ENCODE measurements at regions not wholly inside any gene's neighbourhood (a gene's known extent, or its start where the extent isn't known, plus 50 kb on each side); places are given as distances from the start of the nearest gene placed in this dataset.
"Not testable (repeated sequence)": the region's sequence is repeated elsewhere in the genome, so short reads cannot be mapped to it uniquely, and the experiment has no call there.

DNA sequence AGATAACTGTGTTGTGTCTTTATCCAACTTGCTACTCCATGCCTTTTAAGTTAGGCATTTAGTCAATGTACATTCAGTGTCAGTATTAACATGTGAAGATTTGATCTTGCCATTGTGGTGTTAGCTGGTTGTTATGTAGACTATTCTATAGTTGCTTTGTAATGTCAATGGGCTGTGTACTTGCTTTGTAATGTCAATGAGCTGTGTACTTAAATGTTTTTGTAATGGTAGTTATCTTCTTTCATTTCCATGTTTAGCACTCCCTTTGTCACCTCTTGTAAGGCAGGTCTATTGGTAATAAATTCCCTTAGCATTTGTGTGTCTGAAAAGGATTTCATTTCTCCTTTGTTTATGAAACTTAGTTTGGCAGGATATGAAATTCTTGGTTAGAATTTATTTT, 53.4 kb downstream of the MC4R start:
- no peak for DNase-seq (ENCODE audit: low read depth in 2 of 2)

DNA sequence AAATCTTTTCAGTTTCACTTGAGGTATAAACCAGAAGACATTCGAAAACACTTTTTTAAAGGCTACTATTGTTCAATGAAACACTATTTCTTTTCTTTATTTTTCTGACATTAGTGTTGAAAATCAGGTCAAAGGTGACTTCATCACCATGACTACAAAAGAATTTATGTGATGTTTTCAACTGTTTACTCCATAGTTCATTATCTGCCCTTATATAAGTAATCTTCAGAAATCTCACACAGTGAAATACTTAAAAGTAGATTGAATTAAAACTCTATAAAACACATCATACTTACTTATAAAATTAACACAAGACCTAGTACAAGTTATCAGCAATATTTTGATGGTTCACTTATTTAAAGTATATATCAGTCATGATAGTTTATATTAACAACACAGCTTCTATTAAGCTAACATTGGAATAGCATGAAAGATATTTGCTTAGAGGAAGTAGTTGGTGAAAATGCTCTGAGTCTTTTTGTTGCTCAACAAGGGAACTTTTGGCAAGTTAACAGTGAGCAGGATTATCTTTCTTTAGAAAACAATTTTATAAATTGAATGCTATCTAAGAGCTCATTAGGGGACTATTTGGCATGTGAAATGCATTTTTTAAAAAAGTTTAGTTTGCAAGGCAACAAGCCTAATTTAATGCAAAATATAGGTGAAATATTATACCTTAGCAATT, 60.8 kb downstream of the MC4R start:
- DNase-seq (ENCODE audit: low read depth in 2 of 2): no peak

DNA sequence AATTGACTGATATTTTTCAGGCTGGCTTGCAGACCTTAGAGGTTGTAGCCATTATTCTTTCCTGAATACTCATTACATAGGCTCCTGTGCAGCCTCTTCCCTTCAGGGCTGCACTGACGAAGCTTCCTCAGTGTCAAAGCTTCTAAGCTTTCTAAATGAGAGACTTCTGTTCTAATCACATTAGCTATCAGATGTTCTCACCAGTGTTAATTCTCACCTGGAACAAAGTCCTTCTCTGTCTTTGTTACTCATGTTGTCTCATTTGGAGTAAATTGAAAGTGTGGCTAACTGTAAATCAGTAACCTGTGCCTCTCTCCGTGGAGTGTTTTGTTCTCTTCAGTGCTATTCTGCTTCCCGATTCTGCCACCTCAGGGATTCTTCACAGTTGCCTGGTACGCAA, 76.9 kb downstream of the MC4R start:
- no peak for DNase-seq (ENCODE audit: low read depth in 2 of 2)

DNA sequence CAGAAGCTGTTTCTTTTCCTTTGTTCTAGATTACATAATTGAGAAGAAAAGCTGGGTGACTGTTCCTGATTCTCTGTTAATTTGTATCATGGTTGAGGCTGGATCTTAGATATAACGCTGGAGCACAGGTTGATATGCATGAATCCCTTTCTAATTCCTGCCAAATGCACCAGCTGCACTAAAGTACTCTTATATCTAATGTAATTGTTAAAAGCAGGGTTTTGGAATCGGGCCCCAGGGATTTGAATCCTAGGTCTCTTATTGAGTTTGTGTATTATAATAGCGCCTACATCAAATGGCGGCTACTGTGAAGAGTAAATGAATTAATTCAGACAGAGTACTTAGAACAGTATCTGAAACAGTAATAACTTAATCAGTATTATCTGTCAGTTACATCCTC, 80.4 kb downstream of the MC4R start:
- DNase-seq (ENCODE audit: low read depth in 2 of 2): no peak

DNA sequence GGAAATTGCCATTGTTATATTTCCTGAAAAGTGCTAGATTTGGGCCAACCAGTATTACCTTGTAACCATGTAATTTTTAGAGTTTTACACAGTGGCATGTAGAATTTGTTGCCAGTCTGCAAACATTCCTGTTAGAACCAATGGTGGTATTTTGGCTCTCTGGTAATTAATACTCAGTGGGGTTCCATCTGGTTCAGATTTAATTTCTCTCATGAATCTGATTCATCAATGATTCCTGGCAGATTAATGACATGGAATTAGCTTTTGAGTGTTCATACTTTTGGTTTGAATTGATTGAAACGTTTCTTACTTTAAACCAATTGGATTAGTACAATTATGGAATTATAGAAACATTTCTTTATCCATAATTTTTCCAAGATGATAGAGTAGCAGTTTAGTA, 93.2 kb downstream of the MC4R start:
- DNase-seq (ENCODE audit: low read depth in 2 of 2): no peak

DNA sequence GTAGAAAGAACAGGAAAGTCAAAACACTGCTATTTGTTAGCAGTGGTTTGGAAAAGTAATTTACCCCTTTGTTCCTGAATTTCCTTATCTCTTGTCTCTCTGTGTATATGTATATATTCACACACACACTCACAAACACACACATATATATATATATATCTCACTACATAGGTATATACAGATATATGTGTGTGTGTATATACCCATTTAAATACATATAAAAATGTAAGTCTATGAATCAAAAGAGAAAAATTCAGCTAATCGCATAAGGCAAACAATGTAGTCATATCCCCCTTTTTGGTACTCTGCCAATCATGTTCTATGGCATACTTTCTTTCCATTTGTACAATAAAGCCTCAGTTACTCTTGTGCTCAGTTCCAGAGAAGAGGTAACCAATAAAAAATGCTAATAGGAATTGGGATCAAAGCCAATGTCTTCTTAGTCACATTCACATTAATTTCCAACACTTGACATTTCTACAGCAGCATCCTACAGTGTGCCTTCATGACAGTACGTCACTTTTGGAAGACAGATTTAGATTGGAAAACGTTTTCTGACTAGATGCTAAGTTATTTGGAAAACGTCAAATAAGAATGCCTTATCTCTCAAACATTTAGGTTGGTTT, 94.6 kb downstream of the MC4R start:
- DNase-seq (ENCODE audit: low read depth in 2 of 2): no peak

DNA sequence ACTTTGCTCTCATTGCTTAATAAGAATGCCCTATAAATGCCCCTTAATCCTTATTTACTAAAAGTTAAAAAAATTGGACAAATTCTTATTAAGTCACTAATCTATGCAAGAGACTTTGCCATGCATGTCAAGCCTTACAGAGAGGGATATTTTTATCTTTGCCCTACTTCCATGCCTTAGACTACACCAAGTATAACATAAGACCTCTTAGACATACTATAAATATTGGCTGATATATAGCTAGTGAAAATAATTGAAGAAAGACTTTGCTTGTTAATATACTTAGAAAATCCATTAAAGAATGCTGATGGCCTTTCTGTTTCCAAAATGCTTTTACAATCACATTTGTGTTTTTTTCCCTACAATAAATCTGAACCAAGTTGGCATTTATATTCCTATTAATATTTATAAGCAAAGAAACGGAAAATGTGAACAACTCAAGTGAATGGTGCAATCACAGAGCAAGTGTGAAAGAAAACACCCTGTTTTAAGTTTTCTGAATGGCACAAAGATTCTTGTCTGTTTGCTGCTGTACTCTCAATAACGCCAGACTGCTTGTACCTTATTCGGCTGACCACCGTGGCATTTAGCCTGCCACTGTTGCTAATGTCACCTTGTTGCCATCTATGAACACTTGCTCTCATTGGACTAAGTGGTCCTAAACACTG, 105.0 kb downstream of the MC4R start:
- no peak for DNase-seq (ENCODE audit: low read depth in 2 of 2)

DNA sequence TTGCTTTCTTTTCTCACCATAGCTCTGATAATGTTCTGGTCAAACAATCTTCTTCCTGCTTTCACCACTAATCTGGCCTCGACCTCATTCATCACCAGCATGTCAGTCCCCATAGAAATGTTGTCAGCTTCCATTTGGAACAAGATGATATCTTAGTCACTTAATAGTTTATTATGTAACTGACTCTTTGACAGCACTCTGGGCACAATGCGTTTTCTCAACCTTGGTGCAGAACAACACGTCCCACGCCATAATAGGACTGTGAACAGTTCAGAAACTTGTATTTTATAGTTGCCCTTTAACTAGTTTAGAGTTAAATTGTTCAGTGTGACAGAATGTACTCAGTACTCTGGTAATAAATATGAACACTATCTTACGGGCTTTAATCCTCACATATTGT, 106.0 kb downstream of the MC4R start:
- DNase-seq (ENCODE audit: low read depth in 2 of 2): no peak

DNA sequence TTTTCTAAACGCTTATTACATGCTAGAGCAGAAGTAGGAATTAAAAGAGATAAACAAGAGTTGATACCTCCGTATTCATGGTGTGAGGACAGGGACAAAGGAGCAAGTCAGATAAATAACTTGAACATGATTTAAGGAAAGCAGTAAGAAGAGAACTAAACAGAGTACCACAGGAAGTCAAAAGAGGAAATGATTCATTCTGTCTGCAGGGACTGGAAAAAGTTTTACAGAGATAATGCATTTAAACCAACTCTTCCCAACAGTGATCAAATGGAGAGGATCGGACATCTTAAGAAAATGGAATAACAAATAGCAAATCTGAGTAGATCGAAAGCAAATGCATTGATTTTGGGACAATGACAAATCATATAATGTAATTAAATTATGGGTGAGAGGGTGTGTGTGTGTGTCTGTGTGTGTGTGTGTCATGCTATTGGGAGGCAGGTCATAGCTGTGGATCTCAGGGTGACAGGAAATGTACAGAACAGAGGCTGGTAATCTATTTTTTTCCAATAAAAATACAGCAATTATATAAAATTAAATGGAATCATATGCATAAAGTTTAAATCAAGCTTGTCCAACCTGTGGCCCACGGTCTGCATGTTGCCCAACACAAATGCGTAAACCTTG, 113.4 kb downstream of the MC4R start:
- DNase-seq (ENCODE audit: low read depth in 2 of 2): no peak

DNA sequence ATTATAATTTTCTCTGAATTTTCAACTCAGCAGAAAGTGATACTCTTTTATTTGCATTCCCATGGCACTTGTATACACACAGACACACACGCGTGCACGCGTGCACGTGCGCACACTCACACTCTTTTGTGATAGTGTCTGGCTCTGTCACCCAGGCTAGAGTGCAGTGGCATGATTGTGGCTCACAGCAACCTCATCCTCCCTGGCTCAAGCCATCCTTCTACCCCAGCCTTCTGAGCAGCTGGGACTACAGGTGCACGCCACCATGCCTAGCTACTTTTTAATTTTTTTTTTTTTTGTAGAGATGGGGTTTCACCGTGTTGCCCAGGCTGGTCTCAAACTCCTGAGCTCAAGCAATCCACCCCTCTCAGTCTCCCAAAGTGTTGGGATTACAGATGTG, 123.2 kb downstream of the MC4R start:
- no peak for DNase-seq (ENCODE audit: low read depth in 2 of 2)

DNA sequence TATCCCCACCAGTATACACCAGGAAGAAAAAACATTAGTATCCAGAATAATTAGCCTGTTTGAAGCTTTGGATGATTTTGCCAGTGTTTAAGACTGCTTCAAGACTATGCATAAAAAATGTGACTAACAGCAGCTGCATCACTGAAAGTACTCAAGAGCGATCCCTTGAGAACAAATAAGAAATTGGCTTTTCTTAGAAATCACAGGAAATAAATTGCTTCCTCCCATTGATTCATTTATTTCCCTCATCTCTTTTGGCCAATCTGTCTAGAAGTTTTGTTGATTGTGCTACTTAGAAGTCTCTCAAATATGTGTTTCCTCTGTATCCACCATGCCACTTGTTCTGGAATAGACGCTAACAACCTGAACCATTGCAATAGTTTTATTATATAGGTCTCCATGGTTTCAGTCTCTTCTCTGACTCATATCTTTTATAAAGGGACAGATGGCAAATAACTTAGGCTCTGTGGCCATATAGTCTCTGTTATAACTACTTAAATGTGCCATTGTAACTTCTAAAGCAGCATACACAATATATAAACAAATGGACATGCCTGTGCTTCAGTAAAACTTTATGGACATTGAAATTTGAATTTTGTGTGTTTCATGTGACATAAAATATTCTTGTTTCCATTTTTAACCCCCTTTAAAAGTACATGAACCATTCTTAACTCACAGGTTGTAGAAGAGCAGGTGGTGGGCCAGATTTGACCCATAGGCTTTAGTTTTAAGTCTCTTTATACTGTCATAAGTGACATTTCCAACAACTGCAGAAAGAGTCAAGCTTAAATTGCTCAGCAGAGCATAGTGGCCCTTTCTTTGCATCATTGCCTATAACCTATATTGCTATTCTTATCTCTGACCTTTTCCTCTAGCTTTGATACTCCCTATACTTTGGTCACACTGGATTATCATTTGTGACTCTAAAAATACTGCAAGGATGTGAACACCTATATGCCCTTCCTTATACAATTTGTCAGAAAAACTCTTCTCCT, 123.9 kb downstream of the MC4R start:
- DNase-seq (ENCODE audit: low read depth in 2 of 2): no peak

DNA sequence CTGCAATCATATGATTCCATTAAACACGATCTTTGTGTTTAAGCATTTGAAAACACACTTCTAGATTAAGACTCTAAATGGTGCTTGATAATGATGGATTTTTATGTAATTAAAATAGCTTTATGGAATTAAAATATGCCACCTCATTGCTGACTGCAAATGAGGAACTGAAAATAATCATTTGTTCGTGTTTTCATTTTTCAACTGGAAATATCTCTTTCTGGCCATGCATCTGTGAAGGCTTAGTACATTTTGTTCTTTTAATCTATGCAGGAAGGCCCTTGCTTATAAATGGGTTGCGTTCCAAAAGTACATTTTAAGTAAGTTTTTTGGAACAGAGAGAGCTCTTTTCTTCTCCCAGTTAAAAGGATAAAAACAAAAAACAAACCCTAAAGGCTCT, 125.5 kb downstream of the MC4R start:
- no peak for DNase-seq (ENCODE audit: low read depth in 2 of 2)

DNA sequence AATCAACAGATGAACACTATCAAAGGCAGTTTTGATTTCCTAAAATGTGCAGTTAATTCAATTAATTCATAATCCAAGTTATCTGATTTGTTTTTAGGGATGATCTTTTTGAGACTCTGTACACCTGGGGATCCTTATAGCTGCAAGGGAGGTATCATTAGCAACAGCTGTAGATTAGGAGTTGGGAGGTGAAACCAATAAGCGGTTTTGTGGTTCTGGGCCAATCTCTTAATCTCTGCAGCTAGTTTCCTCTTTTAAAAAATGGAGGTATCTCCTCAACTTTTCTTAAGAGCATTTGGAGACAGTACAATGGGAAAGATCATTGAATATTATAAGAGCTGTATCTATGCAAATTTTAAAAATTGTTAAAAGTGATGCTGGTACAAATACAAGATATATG, 126.0 kb downstream of the MC4R start:
- DNase-seq (ENCODE audit: low read depth in 2 of 2): no peak

DNA sequence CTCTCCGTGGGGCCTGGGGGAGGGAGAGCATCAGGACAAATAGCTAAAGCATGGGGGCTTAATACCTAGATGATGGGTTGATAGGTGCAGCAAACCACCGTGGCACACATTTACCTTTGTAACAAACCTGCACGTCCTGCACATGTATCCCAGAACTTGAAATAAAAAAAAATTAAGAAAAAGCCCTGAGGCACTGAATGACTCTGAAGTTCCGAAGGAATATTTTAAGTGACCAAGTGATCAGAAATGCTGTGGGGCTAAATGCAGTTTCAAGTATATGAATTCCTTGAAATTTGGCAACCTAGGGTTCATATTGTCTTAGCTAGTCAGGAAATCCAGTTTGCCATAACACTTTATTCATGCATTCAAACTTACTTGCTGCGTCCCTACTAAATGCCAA, 127.5 kb downstream of the MC4R start:
- DNase-seq (ENCODE audit: low read depth in 2 of 2): no peak

DNA sequence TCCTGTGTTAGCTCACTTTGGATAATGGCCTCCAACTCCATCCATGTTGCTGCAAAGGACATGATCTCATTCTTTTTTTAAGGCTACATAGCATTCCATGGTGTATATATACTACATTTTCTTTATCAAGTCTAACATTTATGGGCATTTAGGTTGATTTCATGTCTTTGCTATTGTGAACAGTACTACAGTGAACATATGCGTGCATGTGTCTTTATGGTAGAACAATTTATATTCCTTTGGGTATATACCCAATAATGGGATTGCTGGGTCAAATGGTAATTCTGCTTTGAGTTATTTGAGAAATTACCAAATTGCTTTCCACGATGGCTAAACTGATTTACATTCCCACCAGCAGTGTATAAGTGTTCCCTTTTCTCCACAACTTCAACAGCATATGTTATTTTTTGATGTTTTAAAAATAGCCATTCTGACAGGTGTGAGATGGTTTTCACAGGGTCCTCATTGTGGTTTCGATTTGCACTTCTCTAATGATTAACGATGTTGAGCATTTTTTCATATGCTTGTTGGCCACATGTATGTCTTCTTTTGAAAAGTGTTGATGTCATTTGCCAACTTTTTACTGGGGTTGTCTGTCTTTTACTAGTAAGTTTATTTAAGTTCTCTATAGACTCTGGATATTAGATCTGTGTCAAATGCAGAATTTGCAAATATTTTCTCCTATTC, 133.4 kb downstream of the MC4R start:
- DNase-seq (ENCODE audit: low read depth in 2 of 2): not testable (repeated sequence)

DNA sequence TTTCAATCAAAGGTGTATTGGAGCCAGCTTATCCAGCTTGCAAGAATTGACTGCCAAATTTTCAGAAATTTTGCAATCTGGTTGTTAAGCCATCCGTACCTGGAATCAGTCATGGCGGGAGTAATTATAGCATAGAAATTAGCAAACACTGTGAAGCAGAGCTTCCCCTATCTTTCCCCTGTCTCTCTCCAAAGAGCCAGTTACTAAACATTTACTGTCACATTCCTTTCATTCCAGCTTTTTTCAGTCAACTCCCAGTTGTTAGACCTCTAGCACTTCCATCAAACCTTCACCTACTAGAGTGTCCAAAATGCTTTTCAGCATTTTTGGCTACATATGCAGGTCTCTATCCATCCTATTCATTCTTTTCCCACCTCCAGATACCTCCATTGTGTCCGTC, 137.4 kb downstream of the MC4R start:
- DNase-seq (ENCODE audit: low read depth in 2 of 2): no peak

DNA sequence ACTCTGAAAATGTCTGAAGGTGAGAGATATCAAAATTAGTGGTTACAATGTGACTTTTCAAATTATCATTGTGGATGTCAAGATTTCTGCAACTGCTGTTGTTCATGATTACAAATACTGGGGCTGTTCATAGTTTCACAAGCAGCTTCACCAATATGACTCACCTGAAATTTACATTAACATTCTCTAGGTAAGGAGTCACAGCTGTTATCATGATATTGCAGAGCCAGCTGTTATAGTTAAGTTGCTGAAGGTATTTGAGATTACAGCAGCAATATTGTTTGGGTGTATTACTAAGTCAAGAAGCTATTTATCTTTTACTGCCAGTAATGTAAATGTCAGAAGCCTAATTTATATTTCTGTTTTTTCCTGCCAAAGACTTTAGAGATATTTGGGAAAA, 140.0 kb downstream of the MC4R start:
- no peak for DNase-seq (ENCODE audit: low read depth in 2 of 2)

DNA sequence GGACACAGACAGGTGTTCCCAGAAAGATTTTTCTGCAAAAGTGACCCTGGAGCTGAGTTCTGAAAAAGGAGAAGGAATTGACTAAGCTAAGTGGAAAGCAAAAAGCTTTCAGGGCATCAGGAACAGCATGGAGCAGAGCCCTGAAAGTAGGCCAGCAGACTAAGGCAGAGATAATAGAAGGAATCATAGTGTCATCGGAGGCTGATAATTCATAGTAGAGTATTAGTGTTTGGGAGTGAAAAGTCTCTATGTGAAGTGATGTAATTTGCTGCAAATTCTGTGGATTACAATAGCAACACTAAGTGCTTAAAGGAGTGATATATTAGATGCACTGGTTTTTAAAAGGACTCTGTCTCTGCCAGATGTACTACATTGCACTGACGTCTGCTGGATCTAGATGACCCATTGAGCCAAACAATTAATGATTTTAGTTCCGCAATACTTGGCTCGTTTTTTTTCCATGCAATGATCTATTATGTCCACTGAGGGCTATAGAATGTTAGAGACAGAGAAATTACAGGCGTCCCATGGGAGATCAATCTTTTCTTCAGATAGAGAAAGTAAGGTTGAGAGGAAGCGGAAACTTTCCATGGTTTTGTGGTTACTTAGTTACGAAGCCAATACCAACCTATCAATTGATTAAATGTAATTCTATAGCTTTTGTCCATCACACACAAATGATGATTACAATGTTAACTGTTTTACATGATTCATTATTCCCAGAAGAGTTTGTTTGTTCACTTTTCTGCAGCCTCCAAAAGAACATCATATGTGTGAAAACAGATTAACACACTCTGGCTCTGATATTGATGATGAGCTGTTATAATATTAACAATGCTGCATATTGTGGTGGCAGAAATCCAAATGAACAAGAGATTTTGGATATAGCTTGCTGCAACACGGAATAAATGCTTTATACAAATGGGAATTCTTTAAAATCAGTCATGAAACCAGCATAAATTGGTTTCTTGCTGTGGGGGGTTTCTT, 143.7 kb downstream of the MC4R start:
- DNase-seq (ENCODE audit: low read depth in 2 of 2): no peak

DNA sequence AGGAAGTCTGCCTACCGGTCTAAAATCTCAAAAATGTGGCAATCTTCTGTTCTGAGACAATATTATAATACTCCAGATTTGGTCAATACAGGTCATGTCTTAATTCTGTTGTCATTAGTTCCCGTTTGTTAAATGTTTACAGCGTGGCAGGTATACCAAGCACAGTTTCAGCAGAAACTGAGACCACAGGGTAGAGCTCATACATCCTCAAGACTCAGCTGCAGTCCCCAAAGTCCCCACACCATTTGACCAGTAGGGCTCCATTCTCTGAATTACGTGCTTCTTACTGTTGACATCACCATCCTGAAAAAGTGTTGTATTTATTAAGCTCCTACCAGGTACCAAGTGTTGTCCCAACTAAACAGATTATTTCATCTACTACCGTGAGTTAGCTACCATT, 157.1 kb downstream of the MC4R start:
- no peak for DNase-seq (ENCODE audit: low read depth in 2 of 2)

DNA sequence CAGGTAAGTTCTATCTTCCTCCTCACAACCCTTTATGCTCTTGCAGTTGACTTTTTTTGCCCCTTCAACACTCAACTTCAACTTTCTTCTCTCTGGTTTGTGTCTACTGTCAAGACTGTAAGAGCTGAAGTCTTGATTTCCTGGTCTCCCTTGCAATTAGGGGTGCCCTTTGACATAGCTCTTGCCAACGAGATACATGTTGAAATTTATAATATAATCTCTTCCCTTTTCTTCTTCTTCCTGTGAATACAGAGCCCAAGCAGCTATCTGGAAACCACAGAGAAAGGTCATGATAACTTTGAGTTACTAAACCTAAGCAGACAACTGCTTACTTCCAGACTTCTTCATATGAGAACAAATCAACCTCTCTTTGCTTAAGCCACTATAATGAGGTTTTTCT, 163.5 kb downstream of the MC4R start:
- no peak for DNase-seq (ENCODE audit: low read depth in 2 of 2)
